ENCODE measurements at regions not wholly inside any gene's neighbourhood (a gene's known extent, or its start where the extent isn't known, plus 50 kb on each side); places are given as distances from the start of the nearest gene placed in this dataset.

DNA sequence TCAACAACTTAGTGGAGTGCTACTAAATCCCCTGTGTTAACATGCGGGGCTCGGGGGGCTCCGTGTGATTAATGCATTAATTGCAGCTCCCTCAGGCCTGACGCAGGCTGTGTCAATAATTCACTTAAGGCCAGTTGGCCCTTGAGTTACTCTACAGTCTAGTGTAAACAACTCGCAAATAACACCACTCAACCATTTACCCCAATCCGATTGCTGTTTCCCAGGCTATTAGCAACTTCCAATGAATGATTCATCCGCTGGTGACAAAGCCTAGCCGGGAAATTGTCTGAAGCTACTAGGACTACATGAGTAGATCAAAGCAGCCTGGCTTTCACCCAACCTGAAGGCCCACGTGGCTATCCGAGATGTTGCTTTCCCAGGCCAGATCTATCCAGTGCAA, 121.3 kb upstream of the SOX14 start:
- DNase-seq (ENCODE audit: extremely low spot score): no peak
- POLR2A ChIA-PET: no interaction called here
- TF ChIP-seq CTBP1 (IDR thresholded peaks at IDR 0.05; ENCODE audit: borderline replicate concordance): no peak
- no peak for TF ChIP-seq ZNF384 (IDR thresholded peaks at IDR 0.05)
- TF ChIP-seq HDGF (IDR thresholded peaks at IDR 0.05; ENCODE audit: borderline replicate concordance): no peak
- TF ChIP-seq ELF4 (IDR thresholded peaks at IDR 0.05): no peak
- TF ChIP-seq L3MBTL2 (conservative IDR thresholded peaks at IDR 0.05): no peak
- TF ChIP-seq TARDBP (IDR thresholded peaks at IDR 0.05): no peak
- no peak for TF ChIP-seq FOXA1 (IDR thresholded peaks at IDR 0.05)
- no peak for TF ChIP-seq SP1 (IDR thresholded peaks at IDR 0.05)
- no peak for TF ChIP-seq FOXM1 (IDR thresholded peaks at IDR 0.05; ENCODE audit: borderline replicate concordance)
- CTCF ChIA-PET: no interaction called here

DNA sequence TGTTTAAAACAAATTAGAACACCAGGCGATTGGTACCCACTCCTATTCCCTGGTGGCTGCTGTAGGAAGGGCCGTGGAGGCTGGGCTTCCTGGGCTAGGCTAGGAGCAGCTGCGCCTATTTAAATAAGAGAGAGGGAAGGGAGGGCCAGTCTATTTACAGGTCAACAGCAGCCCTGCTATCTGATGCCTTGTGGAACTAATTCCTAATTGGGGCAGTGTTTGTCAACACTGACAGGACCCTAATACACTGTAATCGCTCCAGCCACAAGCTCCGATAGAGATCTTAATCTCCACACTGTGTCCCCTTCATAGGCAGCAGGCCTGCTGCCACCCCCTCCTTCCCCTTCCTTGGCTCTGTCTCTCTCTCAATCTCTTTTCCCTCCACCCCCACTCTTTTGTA, 116.9 kb upstream of the SOX14 start:
- no peak for TF ChIP-seq SP1 (IDR thresholded peaks at IDR 0.05)
- TF ChIP-seq LEF1 (IDR thresholded peaks at IDR 0.05; ENCODE audit: borderline replicate concordance): no peak
- no peak for TF ChIP-seq CTBP1 (IDR thresholded peaks at IDR 0.05; ENCODE audit: borderline replicate concordance)
- no peak for TF ChIP-seq SUZ12 (IDR thresholded peaks at IDR 0.05)
- TF ChIP-seq ARNT (IDR thresholded peaks at IDR 0.05): no peak
- TF ChIP-seq HDGF (IDR thresholded peaks at IDR 0.05; ENCODE audit: borderline replicate concordance): no peak
- no peak for TF ChIP-seq NFRKB (IDR thresholded peaks at IDR 0.05)
- TF ChIP-seq FOXK2 (IDR thresholded peaks at IDR 0.05): no peak
- TF ChIP-seq ZNF384 (IDR thresholded peaks at IDR 0.05): no peak
- TF ChIP-seq ELF4 (IDR thresholded peaks at IDR 0.05): no peak
- TF ChIP-seq TARDBP (IDR thresholded peaks at IDR 0.05): no peak
- no peak for DNase-seq (ENCODE audit: extremely low spot score)
- ChIA-PET CTCF (no interaction called here), POLR2A (no interaction called here)

DNA sequence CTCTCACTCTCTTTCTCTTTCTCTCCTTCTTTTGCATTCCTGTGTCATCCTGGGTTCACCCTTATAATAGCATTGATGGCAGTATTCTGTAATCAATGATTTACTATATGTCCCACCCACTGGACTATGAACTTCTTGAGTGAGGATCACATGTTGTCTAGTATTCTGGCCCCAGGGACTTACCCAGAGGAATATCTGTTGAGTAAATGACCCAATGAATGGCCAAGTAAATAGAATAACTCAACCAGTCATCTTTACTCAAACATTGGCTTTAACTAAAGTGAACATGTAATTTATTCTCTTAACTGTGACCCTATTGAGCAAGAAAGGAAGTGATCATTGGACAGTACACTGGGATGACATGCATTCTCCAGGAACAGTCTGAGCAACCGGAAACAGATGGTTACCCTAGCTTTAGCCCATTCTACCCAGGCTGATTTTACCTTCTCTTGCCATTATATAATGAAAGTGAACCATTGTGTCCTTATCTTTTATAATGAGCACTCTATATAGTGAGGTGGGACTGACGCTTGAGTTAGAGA, 94.5 kb upstream of the SOX14 start:
- TF ChIP-seq SUZ12 (IDR thresholded peaks at IDR 0.05) (no peak), HDGF (IDR thresholded peaks at IDR 0.05; ENCODE audit: borderline replicate concordance) (no peak)
- TF ChIP-seq, protein P1, sequence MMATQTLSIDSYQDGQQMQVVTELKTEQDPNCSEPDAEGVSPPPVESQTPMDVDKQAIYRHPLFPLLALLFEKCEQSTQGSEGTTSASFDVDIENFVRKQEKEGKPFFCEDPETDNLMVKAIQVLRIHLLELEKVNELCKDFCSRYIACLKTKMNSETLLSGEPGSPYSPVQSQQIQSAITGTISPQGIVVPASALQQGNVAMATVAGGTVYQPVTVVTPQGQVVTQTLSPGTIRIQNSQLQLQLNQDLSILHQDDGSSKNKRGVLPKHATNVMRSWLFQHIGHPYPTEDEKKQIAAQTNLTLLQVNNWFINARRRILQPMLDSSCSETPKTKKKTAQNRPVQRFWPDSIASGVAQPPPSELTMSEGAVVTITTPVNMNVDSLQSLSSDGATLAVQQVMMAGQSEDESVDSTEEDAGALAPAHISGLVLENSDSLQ (IDR thresholded peaks at IDR 0.05): no peak
- POLR2A ChIA-PET: no interaction called here
- no peak for DNase-seq (ENCODE audit: extremely low spot score)
- CTCF ChIA-PET: no interaction called here

DNA sequence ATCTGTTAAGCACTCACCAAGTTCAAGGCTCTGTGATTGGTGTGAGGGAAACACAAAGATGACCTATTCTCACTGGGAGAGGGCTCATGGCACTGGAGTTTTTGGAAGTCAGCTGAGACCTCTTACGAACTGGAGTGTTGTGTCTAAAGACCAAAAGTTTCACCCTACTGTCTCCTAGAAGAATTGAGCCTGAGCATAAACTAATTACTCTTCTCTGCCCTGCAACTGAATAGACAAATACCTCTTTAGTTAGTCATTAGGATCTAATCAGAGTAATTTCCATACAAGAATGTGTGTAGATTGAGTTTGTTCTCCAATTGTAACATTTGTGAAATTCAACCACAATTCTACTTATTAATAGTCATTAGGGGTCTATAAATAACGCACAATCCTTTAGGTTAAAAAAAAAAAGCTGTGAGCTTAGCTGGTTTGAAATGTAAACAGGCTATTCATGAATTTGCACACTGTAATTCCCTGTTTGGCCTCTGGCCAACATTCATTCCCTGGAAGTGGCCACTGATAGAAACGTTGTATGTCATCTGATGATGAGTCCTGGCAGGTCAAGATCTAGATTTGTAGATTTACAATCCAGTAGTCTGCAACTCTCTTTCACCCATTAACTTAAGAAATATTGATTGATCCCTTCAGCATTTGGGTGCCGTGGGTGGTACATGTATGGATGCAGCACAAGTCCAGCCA, 76.8 kb upstream of the SOX14 start:
- no peak for DNase-seq (ENCODE audit: extremely low spot score)
- POLR2A ChIA-PET: no interaction called here
- TF ChIP-seq CTBP1 (IDR thresholded peaks at IDR 0.05; ENCODE audit: borderline replicate concordance) (no peak), FOXA1 (IDR thresholded peaks at IDR 0.05) (no peak), TARDBP (IDR thresholded peaks at IDR 0.05) (no peak), LEF1 (IDR thresholded peaks at IDR 0.05; ENCODE audit: borderline replicate concordance) (no peak), L3MBTL2 (conservative IDR thresholded peaks at IDR 0.05) (no peak)
- CTCF ChIA-PET: no interaction called here

DNA sequence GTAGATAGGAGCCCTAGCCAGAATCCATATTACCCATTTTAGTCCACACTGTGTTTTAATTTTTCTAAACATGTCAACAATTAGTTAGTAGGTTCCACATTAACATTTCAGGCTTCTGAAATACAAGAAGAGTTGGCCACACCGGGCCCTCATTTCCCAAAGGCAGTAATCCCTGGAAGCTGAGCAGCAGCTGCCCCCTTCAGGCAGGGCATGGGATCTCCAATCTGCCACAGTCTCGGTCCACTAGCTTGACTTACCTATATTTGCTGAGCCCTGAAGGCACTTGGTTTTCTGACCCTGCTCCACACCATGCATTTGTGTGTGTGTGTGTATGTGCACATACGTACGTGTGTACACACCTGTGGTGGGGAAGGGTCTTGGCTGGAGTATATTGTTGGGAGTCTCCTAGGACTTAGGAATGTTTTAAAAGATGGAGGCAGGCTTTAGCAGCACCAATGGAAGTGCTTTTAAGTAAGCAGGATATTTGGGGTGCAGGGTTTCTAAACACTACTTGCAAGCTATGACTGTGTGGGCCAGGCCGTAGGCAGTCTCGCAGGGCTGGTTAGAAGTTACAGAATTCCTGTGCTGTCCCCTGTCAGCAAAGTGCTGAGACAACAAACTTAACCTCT, 71.2 kb upstream of the SOX14 start:
- CTCF ChIA-PET: interaction anchor here (0.7 to 1.7 kb wide), 7 partner anchors 9 to 780 kb away, joined by 3 to 5 read pairs (median 3); no protein-coding TSS in a partner anchor
- peak; percentile 57 for DNase-seq (ENCODE audit: extremely low spot score)
- POLR2A ChIA-PET: no interaction called here
- TF ChIP-seq SP1 (IDR thresholded peaks at IDR 0.05) (no peak), BHLHE40 (IDR thresholded peaks at IDR 0.05; ENCODE audit: borderline replicate concordance) (no peak), L3MBTL2 (conservative IDR thresholded peaks at IDR 0.05) (no peak)

DNA sequence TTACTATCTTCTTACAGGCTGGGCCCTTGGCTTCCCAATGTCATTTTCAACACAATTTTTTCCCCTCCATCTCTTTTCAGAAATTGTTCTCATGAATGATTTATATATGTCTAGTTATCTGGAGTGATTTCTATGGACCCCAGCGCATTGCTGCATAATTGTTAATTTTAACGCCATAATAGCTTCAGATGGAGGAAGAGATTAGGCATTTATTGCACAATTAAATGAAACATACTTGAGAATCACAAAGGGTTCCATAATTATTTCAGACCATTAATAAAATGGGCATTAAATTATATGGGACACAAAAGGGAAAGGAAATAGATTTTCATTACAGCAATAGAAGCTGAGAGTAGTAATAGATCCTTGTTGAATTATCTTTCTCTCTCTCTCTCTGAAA, 70.3 kb upstream of the SOX14 start:
- ChIA-PET POLR2A (no interaction called here), CTCF (interaction anchor here (0.6 kb wide), 1 partner anchor 264 kb away, joined by 4 read pairs; no protein-coding TSS in a partner anchor)
- no peak for TF ChIP-seq CTBP1 (IDR thresholded peaks at IDR 0.05; ENCODE audit: borderline replicate concordance)
- no peak for TF ChIP-seq BHLHE40 (IDR thresholded peaks at IDR 0.05; ENCODE audit: borderline replicate concordance)
- no peak for TF ChIP-seq TARDBP (IDR thresholded peaks at IDR 0.05)
- TF ChIP-seq HDGF (IDR thresholded peaks at IDR 0.05; ENCODE audit: borderline replicate concordance): no peak
- TF ChIP-seq ZNF384 (IDR thresholded peaks at IDR 0.05): no peak
- no peak for TF ChIP-seq ELF4 (IDR thresholded peaks at IDR 0.05)
- no peak for TF ChIP-seq SUZ12 (IDR thresholded peaks at IDR 0.05)
- no peak for TF ChIP-seq LEF1 (IDR thresholded peaks at IDR 0.05; ENCODE audit: borderline replicate concordance)
- no peak for DNase-seq (ENCODE audit: extremely low spot score)

DNA sequence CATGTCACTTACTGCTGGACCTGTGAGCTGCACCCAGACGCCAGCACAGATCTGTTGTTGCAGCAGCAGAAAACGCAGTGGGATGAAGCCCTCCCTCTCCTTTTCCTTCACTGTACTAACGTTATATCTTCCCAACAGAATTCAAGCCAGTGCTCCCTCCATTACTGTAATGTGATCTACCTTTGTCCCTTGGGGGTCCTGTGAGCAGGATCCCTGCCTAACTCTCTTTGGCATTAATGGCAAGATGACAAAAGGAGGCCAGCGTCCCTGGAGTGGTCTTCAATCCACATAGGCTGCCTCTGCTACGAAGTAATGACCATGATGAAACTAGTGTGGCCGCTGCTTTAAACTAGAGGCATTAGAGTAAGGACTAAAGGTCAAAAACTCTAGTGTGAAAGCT, 69.3 kb upstream of the SOX14 start:
- no peak for DNase-seq (ENCODE audit: extremely low spot score)
- TF ChIP-seq HDGF (IDR thresholded peaks at IDR 0.05; ENCODE audit: borderline replicate concordance): no peak
- TF ChIP-seq, protein P1 (IDR thresholded peaks at IDR 0.05): no peak
- no peak for TF ChIP-seq L3MBTL2 (conservative IDR thresholded peaks at IDR 0.05)
- TF ChIP-seq CTBP1 (IDR thresholded peaks at IDR 0.05; ENCODE audit: borderline replicate concordance): no peak
- ChIA-PET CTCF (interaction anchor here (0.7 kb wide), 1 partner anchor 585 kb away, joined by 3 read pairs; no protein-coding TSS in a partner anchor), POLR2A (no interaction called here)

Measured in HEK293T (cell line).